ENCODE measurements at regions not wholly inside any gene's neighbourhood (a gene's known extent, or its start where the extent isn't known, plus 50 kb on each side); places are given as distances from the start of the nearest gene placed in this dataset.
A peak's percentile ranks its signal among the peaks of the same experiment; 100 is the strongest.

- no peak for TF ChIP-seq JUND (IDR thresholded peaks at IDR 0.05)
- TF ChIP-seq, protein P1, sequence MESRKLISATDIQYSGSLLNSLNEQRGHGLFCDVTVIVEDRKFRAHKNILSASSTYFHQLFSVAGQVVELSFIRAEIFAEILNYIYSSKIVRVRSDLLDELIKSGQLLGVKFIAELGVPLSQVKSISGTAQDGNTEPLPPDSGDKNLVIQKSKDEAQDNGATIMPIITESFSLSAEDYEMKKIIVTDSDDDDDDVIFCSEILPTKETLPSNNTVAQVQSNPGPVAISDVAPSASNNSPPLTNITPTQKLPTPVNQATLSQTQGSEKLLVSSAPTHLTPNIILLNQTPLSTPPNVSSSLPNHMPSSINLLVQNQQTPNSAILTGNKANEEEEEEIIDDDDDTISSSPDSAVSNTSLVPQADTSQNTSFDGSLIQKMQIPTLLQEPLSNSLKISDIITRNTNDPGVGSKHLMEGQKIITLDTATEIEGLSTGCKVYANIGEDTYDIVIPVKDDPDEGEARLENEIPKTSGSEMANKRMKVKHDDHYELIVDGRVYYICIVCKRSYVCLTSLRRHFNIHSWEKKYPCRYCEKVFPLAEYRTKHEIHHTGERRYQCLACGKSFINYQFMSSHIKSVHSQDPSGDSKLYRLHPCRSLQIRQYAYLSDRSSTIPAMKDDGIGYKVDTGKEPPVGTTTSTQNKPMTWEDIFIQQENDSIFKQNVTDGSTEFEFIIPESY (IDR thresholded peaks at IDR 0.05; ENCODE audit: extremely low read depth, insufficient replicate concordance, low read length) = no peak
- no peak for TF ChIP-seq ZNF274 (IDR thresholded peaks at IDR 0.05; ENCODE audit: low read depth, low read length)
- no peak for TF ChIP-seq POLR2AphosphoS5 (IDR thresholded peaks at IDR 0.05; ENCODE audit: low read depth, low read length)
- TF ChIP-seq ZFX (IDR thresholded peaks at IDR 0.05) = no peak
- no peak for TF ChIP-seq SRF (IDR thresholded peaks at IDR 0.05; ENCODE audit: low read depth)
- no peak for TF ChIP-seq EZH2 (IDR thresholded peaks at IDR 0.05)
- TF ChIP-seq CEBPB (IDR thresholded peaks at IDR 0.05; ENCODE audit: low read depth) = no peak
- TF ChIP-seq SP1 (IDR thresholded peaks at IDR 0.05; ENCODE audit: low read depth) = no peak
- TF ChIP-seq RAD21 (IDR thresholded peaks at IDR 0.05; ENCODE audit: low read depth) = no peak
- TF ChIP-seq EZH2phosphoT487 (IDR thresholded peaks at IDR 0.05; ENCODE audit: borderline replicate concordance) = no peak
- TF ChIP-seq SIN3A (IDR thresholded peaks at IDR 0.05; ENCODE audit: low read depth) = no peak
- TF ChIP-seq CTCF (IDR thresholded peaks at IDR 0.05 in 2 of 3, conservative IDR thresholded peaks at IDR 0.05 in 1 of 3; ENCODE audit: borderline replicate concordance in 1 of 3, insufficient read depth in 1 of 3, low read depth in 2 of 3, low read length in 2 of 3) = no peak
- TF ChIP-seq, protein P2, sequence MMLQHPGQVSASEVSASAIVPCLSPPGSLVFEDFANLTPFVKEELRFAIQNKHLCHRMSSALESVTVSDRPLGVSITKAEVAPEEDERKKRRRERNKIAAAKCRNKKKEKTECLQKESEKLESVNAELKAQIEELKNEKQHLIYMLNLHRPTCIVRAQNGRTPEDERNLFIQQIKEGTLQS (IDR thresholded peaks at IDR 0.05) = no peak
- no peak for TF ChIP-seq FOSL1 (IDR thresholded peaks at IDR 0.05; ENCODE audit: low read depth)
- no peak for TF ChIP-seq POLR2A (IDR thresholded peaks at IDR 0.05; ENCODE audit: borderline replicate concordance, extremely low read depth, insufficient read depth, insufficient read length)
- DNase-seq (ENCODE audit: low read depth, low spot score) = no peak
- H3K4me2 ChIP-seq (ENCODE audit: low read length) = peak overlapping the region; percentile 66
These were observed 269.4 kb downstream of the UACA start for GRCh38 chr15:70493787-70494516.

More at GRCh38 chr15:70493787-70494516, 269.4 kb downstream of the UACA start:
- H3K4me3 ChIP-seq (replicated peaks in 1 of 2; ENCODE audit: low read depth in 1 of 2, low read length in 2 of 2) = peak overlapping the region in 1 of 2 experiments; percentile 14; a peak in 2 of 4 replicates
- peaks cover 40 to 48% of the 10 kb centered on the region in 2 experiments for H3K4me1 ChIP-seq (ENCODE audit: control insufficient read depth in 1 of 2, insufficient read depth in 2 of 2, low read length in 2 of 2)
- peak overlapping the region; percentile 13; the same call in 1 of the 2 replicates for H3K9ac ChIP-seq (ENCODE audit: low read length)
- ChIA-PET POLR2A (no interaction called here), RAD21 (ENCODE audit: low non-redundant PET in 1 of 2, low total read pairs in 2 of 2, uncharacterized antibody in 2 of 2, unreplicated experiment in 2 of 2) (no interaction called here), CTCF (no interaction called here)
- H3K9me3 ChIP-seq (ENCODE audit: control insufficient read depth in 1 of 2, insufficient read depth in 1 of 2, low read depth in 1 of 2, low read length in 2 of 2) = no peaks in the 10 kb centered on the region
- no peaks in the 10 kb centered on the region for H3K79me2 ChIP-seq (ENCODE audit: insufficient read depth, low read length)
- no peaks in the 10 kb centered on the region for H3K36me3 ChIP-seq (ENCODE audit: control insufficient read depth in 1 of 2, insufficient read depth in 2 of 2, low read length in 2 of 2)
- intact Hi-C loops (cut with micrococcal nuclease) = no loop called here
- peaks cover 1% of the 10 kb centered on the region; the same call in 1 of the 2 replicates for H3K27me3 ChIP-seq (ENCODE audit: insufficient read depth, low read length)
- no peaks in the 10 kb centered on the region for H4K20me1 ChIP-seq (ENCODE audit: insufficient read depth)
- no peaks in the 10 kb centered on the region for H3K9me2 ChIP-seq (ENCODE audit: insufficient read depth)
- ATAC-seq = peak; percentile 10; the same call in 1 of the 2 replicates
- no peak overlapping the region for H2AFZ ChIP-seq (ENCODE audit: low read depth, low read length, poor library complexity, severe bottlenecking)
- BruUV-seq (replicated peaks) = no TSS peak
- peak overlapping the region; percentile 38 for H3K27ac ChIP-seq (ENCODE audit: low read depth, low read length)
